ENCODE measurements at regions not wholly inside any gene's neighbourhood (a gene's known extent, or its start where the extent isn't known, plus 50 kb on each side); places are given as distances from the start of the nearest gene placed in this dataset.

GRCh38 chrX:120819126-120819525 is 56.5 kb downstream of the CT47B1 start:
- H3K27ac Mint-ChIP-seq = no peak overlapping the region

GRCh38 chrX:120813982-120814381 is 61.7 kb downstream of the CT47B1 start:
- H3K27me3 Mint-ChIP-seq = peaks cover 2% of the 10 kb centered on the region
- H3K9me3 Mint-ChIP-seq = peaks cover under 1% of the 10 kb centered on the region
- H3K4me1 Mint-ChIP-seq (ENCODE audit: low read depth) = no peaks in the 10 kb centered on the region
- no peak overlapping the region for H3K27ac Mint-ChIP-seq
- no peak overlapping the region for H3K4me3 Mint-ChIP-seq
- H3K36me3 Mint-ChIP-seq (ENCODE audit: low read depth) = no peaks in the 10 kb centered on the region
- intact Hi-C loops (cut with micrococcal nuclease) = no loop called here

More at GRCh38 chrX:120819126-120819525, 56.5 kb downstream of the CT47B1 start:
- intact Hi-C loops (cut with micrococcal nuclease) = no loop called here
- Mint-ChIP-seq H3K4me3 (no peak overlapping the region), H3K27me3 (no peaks in the 10 kb centered on the region), H3K4me1 (ENCODE audit: low read depth) (no peaks in the 10 kb centered on the region), H3K36me3 (ENCODE audit: low read depth) (no peaks in the 10 kb centered on the region), H3K9me3 (no peaks in the 10 kb centered on the region)

DNA sequence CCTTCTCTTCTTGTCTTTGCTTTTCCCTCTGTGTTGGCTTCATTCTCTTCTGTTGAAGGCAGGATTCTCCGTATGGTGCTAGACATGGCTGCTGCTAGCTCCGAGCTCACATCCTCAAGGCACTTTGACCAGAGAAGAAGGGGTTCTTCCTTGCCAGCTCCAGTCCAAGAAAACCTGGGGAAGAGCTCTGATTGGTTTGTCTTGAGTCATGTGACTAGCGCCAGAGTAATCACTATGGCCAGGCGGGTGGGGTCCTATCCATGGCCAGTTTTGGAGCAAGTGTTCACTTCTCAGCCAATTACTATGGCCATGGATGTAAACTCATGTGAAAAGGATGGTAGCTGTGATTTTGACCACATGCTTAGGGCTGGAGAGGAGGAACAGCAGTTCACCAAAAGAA is 74.2 kb downstream of the CT47B1 start:
- no peaks in the 10 kb centered on the region for H3K9me3 Mint-ChIP-seq
- H3K4me3 Mint-ChIP-seq = no peak overlapping the region

GRCh38 chrX:120797188-120797851 is 78.3 kb downstream of the CT47B1 start:
- Mint-ChIP-seq H3K4me3 (no peak overlapping the region), H3K9me3 (no peaks in the 10 kb centered on the region), H3K27me3 (no peaks in the 10 kb centered on the region), H3K27ac (no peak overlapping the region), H3K4me1 (ENCODE audit: low read depth) (peaks cover 11% of the 10 kb centered on the region), H3K36me3 (ENCODE audit: low read depth) (no peaks in the 10 kb centered on the region)
- intact Hi-C loops (cut with micrococcal nuclease) = no loop called here

More for the DNA sequence above, 74.2 kb downstream of the CT47B1 start:
- Mint-ChIP-seq H3K4me1 (ENCODE audit: low read depth) (peaks cover 4% of the 10 kb centered on the region), H3K36me3 (ENCODE audit: low read depth) (no peaks in the 10 kb centered on the region), H3K27me3 (no peaks in the 10 kb centered on the region), H3K27ac (no peak overlapping the region)
- intact Hi-C loops (cut with micrococcal nuclease) = no loop called here

DNA sequence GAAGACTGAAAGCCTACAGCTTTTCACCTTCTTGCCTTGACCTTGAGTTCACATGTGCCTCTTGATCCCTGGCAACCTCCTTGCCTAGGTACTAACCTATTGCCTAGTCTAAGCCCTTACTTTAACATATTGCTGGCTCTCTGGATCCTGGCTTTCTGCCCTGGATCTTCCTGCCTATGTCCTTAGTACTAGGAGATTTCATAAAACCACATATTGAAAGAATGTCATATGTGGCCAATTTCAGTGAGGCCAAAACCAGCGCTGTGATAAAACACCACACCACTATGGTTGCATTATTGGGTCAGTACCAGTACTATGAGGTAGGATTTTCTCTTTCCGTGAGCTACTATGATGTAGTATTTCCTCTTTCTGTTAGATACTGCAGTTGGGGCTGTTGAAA is 80.4 kb downstream of the CT47B1 start:
- no peak overlapping the region for H3K4me3 Mint-ChIP-seq
- no peaks in the 10 kb centered on the region for H3K9me3 Mint-ChIP-seq
- intact Hi-C loops (cut with micrococcal nuclease) = no loop called here
- H3K36me3 Mint-ChIP-seq (ENCODE audit: low read depth) = no peaks in the 10 kb centered on the region
- no peaks in the 10 kb centered on the region for H3K27me3 Mint-ChIP-seq
- peaks cover 22% of the 10 kb centered on the region for H3K4me1 Mint-ChIP-seq (ENCODE audit: low read depth)
- H3K27ac Mint-ChIP-seq = no peak overlapping the region

DNA sequence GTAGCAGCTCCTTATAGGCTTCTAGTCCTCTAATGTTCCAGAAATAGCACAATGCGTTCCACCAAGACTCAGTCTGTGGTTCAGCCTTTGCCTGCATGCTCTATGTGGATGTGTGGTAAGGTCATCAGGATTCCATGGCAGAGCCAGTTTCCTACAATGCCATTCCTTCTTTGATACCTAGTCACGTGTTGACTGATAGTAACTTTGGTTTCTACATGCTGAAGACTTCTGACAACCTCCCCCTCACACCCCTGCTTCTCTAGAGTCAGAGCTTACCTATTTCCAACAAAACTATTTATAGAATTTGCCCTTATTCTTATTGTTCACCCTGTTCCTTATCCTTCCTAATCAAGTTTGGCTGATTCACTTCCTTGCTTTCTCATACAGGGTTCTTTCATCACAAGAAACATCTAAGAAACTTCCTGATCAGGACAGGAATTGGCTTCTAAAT is 81.1 kb downstream of the CT47B1 start:
- no peak overlapping the region for H3K4me3 Mint-ChIP-seq
- no peaks in the 10 kb centered on the region for H3K27me3 Mint-ChIP-seq
- H3K4me1 Mint-ChIP-seq (ENCODE audit: low read depth) = peaks cover 24% of the 10 kb centered on the region
- no peaks in the 10 kb centered on the region for H3K36me3 Mint-ChIP-seq (ENCODE audit: low read depth)
- no peak overlapping the region for H3K27ac Mint-ChIP-seq
- intact Hi-C loops (cut with micrococcal nuclease) = loop anchor here (5.0 kb wide), 1 partner anchor 783 kb away; no protein-coding TSS in a partner anchor
- H3K9me3 Mint-ChIP-seq = no peaks in the 10 kb centered on the region

DNA sequence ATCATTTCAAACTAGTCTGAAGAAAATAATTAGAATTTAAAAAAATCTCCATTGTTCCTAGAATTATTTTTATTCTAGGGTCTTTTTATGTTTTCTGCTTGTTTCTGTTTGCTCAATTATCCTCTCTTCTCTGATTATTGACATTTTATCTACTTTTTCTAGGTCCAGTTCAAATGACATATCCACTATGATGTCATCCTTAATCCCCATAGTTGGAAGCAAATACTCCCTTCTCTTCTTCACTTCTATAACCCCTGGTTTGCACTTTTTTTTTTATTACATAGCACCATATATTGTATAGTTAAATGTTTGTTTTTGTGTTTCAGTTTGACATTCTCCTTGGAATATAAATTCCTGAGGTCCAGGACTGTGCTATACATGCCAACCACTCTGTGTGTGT is 82.6 kb downstream of the CT47B1 start:
- H3K4me3 Mint-ChIP-seq = no peak overlapping the region

DNA sequence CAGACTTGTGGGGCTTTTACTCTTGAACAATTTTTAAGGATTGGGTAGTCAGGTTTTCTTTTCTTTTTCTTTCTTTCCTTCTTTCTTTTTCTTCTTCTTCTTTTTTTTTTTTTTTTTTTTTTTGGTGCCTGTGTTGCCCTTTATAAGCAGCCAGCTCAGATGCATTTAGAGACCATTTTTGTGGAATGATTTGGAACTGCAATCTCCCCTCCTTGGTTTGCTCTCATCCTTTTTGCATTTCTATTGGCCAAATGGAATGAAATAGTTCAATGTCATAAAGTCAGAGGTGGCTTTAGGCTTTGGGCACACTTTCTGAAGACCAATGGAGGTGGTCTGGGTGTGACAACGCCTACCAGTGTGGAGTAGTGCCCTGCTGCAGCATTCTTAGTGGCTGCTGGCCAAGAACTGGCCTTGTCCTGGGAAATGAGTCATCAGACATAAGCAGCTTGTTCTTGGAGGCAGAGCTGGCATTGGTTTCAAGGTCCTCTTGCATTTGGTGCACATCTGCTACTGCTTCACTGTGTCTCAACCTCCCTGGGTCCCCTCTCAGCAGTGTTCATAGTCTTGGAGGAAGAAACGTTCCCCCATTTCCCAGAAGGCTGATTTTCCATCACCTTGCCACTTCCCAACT is 84.5 kb downstream of the CT47B1 start:
- no peak overlapping the region for H3K4me3 Mint-ChIP-seq
- peaks cover 20% of the 10 kb centered on the region for H3K4me1 Mint-ChIP-seq (ENCODE audit: low read depth)

More for the DNA sequence above, 82.6 kb downstream of the CT47B1 start:
- no peaks in the 10 kb centered on the region for H3K9me3 Mint-ChIP-seq
- H3K4me1 Mint-ChIP-seq (ENCODE audit: low read depth) = peaks cover 24% of the 10 kb centered on the region
- no peaks in the 10 kb centered on the region for H3K36me3 Mint-ChIP-seq (ENCODE audit: low read depth)
- no peak overlapping the region for H3K27ac Mint-ChIP-seq
- no peaks in the 10 kb centered on the region for H3K27me3 Mint-ChIP-seq
- intact Hi-C loops (cut with micrococcal nuclease) = loop anchor here (5.0 kb wide), 1 partner anchor 784 kb away; no protein-coding TSS in a partner anchor

DNA sequence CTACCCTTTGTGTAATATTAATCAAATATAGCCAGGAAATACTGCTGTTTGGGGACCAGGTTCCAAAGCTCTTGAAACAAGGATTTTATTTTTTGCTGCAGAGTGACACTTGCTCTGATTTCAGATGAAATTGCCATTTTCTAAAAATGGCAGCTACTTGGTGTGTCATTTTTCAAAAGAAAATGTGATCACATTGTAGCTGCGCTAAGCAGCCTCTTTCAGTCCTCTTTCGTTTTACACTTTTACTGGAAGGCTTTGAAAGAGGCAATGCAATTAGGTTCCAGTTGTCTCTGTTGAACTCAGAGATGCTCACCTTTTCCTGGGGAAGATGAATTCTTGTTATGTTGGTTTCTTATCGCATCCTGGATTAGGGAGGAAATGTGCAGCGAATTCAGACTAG is 85.1 kb downstream of the CT47B1 start:
- no peaks in the 10 kb centered on the region for H3K9me3 Mint-ChIP-seq
- no peaks in the 10 kb centered on the region for H3K36me3 Mint-ChIP-seq (ENCODE audit: low read depth)
- intact Hi-C loops (cut with micrococcal nuclease) = loop anchor here (5.0 kb wide), 1 partner anchor 787 kb away; no protein-coding TSS in a partner anchor
- H3K4me1 Mint-ChIP-seq (ENCODE audit: low read depth) = peaks cover 20% of the 10 kb centered on the region
- no peaks in the 10 kb centered on the region for H3K27me3 Mint-ChIP-seq
- H3K27ac Mint-ChIP-seq = no peak overlapping the region
- no peak overlapping the region for H3K4me3 Mint-ChIP-seq

More for the DNA sequence above, 84.5 kb downstream of the CT47B1 start:
- no peaks in the 10 kb centered on the region for H3K36me3 Mint-ChIP-seq (ENCODE audit: low read depth)
- H3K27ac Mint-ChIP-seq = no peak overlapping the region
- H3K9me3 Mint-ChIP-seq = no peaks in the 10 kb centered on the region
- intact Hi-C loops (cut with micrococcal nuclease) = loop anchor here (5.0 kb wide), 1 partner anchor 786 kb away; no protein-coding TSS in a partner anchor
- no peaks in the 10 kb centered on the region for H3K27me3 Mint-ChIP-seq

GRCh38 chrX:120790118-120790517 is 85.5 kb downstream of the CT47B1 start:
- intact Hi-C loops (cut with micrococcal nuclease) = loop anchor here (5.0 kb wide), 1 partner anchor 787 kb away; no protein-coding TSS in a partner anchor
- Mint-ChIP-seq H3K9me3 (no peaks in the 10 kb centered on the region), H3K4me1 (ENCODE audit: low read depth) (peaks cover 20% of the 10 kb centered on the region), H3K27ac (no peak overlapping the region), H3K4me3 (no peak overlapping the region), H3K27me3 (no peaks in the 10 kb centered on the region), H3K36me3 (ENCODE audit: low read depth) (no peaks in the 10 kb centered on the region)

DNA sequence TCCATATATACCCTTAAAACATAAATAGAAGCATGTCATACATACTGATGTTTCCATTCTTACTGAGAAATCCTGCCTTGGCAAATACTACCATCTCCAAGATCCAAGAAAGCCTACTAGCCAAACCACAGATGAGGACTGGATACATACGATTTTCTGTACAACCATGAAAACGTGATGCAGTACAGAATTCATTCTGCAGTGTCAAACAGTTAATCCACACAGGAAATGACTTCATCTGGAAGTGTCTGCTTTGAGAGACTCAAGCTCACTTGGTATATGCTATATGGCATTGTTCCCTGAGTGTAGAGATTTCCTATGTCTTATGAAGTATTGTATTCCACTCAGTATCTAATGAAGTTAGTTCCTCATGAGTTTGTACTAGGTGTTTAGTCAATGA is 94.3 kb downstream of the CT47B1 start:
- no peaks in the 10 kb centered on the region for H3K27me3 Mint-ChIP-seq
- H3K36me3 Mint-ChIP-seq (ENCODE audit: low read depth) = no peaks in the 10 kb centered on the region
- no peak overlapping the region for H3K4me3 Mint-ChIP-seq
- peaks cover 4% of the 10 kb centered on the region for H3K9me3 Mint-ChIP-seq
- intact Hi-C loops (cut with micrococcal nuclease) = no loop called here
- peaks cover 1% of the 10 kb centered on the region for H3K4me1 Mint-ChIP-seq (ENCODE audit: low read depth)
- H3K27ac Mint-ChIP-seq = no peak overlapping the region

GRCh38 chrX:120775959-120776358 is 99.7 kb downstream of the CT47B1 start:
- H3K9me3 Mint-ChIP-seq = peaks cover 9% of the 10 kb centered on the region
- H3K4me3 Mint-ChIP-seq = no peak overlapping the region
- H3K4me1 Mint-ChIP-seq (ENCODE audit: low read depth) = peaks cover 4% of the 10 kb centered on the region
- H3K36me3 Mint-ChIP-seq (ENCODE audit: low read depth) = no peaks in the 10 kb centered on the region
- no peak overlapping the region for H3K27ac Mint-ChIP-seq
- intact Hi-C loops (cut with micrococcal nuclease) = no loop called here
- no peaks in the 10 kb centered on the region for H3K27me3 Mint-ChIP-seq

GRCh38 chrX:120774606-120775005 is 101.1 kb downstream of the CT47B1 start:
- peaks cover 4% of the 10 kb centered on the region for H3K4me1 Mint-ChIP-seq (ENCODE audit: low read depth)
- H3K27ac Mint-ChIP-seq = no peak overlapping the region
- no peaks in the 10 kb centered on the region for H3K27me3 Mint-ChIP-seq
- intact Hi-C loops (cut with micrococcal nuclease) = no loop called here
- H3K4me3 Mint-ChIP-seq = no peak overlapping the region
- H3K36me3 Mint-ChIP-seq (ENCODE audit: low read depth) = no peaks in the 10 kb centered on the region
- H3K9me3 Mint-ChIP-seq = peaks cover 9% of the 10 kb centered on the region

DNA sequence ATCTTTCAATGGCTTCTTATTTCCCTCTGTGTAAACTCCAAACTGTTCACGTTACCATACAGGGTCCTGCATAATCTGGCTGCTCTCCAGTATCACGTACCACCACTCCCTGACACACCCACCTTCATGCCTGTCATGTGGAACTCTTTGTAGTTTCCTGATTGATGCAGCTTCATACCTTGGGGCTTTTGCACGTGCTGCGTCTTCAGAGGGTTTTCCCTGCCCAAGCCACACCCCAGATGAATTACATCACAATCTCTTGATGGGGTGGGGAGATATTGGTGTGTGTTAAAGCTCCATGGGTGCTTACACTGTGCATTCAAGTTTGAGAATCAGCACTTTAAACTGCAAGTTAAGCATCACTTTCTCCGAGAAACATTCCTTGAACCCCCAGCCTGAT is 101.9 kb downstream of the CT47B1 start:
- Mint-ChIP-seq H3K36me3 (ENCODE audit: low read depth) (no peaks in the 10 kb centered on the region), H3K4me1 (ENCODE audit: low read depth) (peaks cover 4% of the 10 kb centered on the region), H3K27ac (no peak overlapping the region), H3K27me3 (no peaks in the 10 kb centered on the region), H3K4me3 (no peak overlapping the region), H3K9me3 (peaks cover 9% of the 10 kb centered on the region)
- intact Hi-C loops (cut with micrococcal nuclease) = no loop called here
